ENCODE measurements at regions not wholly inside any gene's neighbourhood (a gene's known extent, or its start where the extent isn't known, plus 50 kb on each side); places are given as distances from the start of the nearest gene placed in this dataset.

GRCh38 chr7:109757713-109758112 lies 1188.0 kb downstream of the DNAJB9 start:
- TF ChIP-seq, protein P1, sequence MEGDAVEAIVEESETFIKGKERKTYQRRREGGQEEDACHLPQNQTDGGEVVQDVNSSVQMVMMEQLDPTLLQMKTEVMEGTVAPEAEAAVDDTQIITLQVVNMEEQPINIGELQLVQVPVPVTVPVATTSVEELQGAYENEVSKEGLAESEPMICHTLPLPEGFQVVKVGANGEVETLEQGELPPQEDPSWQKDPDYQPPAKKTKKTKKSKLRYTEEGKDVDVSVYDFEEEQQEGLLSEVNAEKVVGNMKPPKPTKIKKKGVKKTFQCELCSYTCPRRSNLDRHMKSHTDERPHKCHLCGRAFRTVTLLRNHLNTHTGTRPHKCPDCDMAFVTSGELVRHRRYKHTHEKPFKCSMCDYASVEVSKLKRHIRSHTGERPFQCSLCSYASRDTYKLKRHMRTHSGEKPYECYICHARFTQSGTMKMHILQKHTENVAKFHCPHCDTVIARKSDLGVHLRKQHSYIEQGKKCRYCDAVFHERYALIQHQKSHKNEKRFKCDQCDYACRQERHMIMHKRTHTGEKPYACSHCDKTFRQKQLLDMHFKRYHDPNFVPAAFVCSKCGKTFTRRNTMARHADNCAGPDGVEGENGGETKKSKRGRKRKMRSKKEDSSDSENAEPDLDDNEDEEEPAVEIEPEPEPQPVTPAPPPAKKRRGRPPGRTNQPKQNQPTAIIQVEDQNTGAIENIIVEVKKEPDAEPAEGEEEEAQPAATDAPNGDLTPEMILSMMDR (IDR thresholded peaks at IDR 0.05): no peak
- H3K9ac ChIP-seq: no peak overlapping the region
- H3K4me1 ChIP-seq: no peaks in the 10 kb centered on the region
- no peak overlapping the region for H2AFZ ChIP-seq
- no peaks in the 10 kb centered on the region for H3K27me3 ChIP-seq (ENCODE audit: control insufficient read depth, insufficient read depth, low read length)
- H3K36me3 ChIP-seq (ENCODE audit: control insufficient read depth, insufficient read depth, low read length): no peaks in the 10 kb centered on the region
- no peaks in the 10 kb centered on the region for H3K79me2 ChIP-seq
- H3K9me3 ChIP-seq (ENCODE audit: control insufficient read depth, low read length): no peaks in the 10 kb centered on the region
- no peak overlapping the region for H3K4me2 ChIP-seq (ENCODE audit: low read length)
- H3K27ac ChIP-seq: no peak overlapping the region
- H3K4me3 ChIP-seq (ENCODE audit: low read depth, low read length): no peak overlapping the region

GRCh38 chr7:109763611-109764010 lies 1193.9 kb downstream of the DNAJB9 start:
- H3K4me1 ChIP-seq: no peaks in the 10 kb centered on the region
- no peak overlapping the region for H3K27ac ChIP-seq
- TF ChIP-seq, protein P1 (IDR thresholded peaks at IDR 0.05): no peak

DNA sequence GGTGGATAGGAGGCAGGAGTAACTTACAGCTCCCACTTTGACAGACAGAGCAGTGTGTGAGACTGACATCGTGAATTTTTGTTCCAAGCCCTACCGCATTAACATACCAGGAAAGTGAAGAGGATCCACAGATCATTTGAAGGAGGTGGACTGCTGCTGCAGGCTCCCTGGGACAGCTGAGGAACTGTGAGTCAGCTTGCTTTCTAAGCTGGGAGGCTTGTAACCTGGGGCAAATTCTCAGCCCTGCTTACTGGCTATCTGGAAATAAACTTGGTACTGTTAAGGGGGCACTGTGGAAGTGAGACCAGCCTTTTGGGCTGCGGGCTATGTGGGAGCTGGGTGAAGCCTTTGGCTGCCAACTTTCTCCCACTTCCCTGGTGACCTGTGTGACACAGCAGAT lies 1202.5 kb downstream of the DNAJB9 start:
- no peak overlapping the region for H3K27ac ChIP-seq
- TF ChIP-seq, protein P1 (IDR thresholded peaks at IDR 0.05): no peak

More at GRCh38 chr7:109763611-109764010, 1193.9 kb downstream of the DNAJB9 start:
- H3K27me3 ChIP-seq (ENCODE audit: control insufficient read depth, insufficient read depth, low read length): no peaks in the 10 kb centered on the region
- no peak overlapping the region for H2AFZ ChIP-seq
- H3K36me3 ChIP-seq (ENCODE audit: control insufficient read depth, insufficient read depth, low read length): no peaks in the 10 kb centered on the region
- no peak overlapping the region for H3K9ac ChIP-seq
- no peak overlapping the region for H3K4me3 ChIP-seq (ENCODE audit: low read depth, low read length)
- no peak overlapping the region for H3K4me2 ChIP-seq (ENCODE audit: low read length)
- no peaks in the 10 kb centered on the region for H3K79me2 ChIP-seq
- H3K9me3 ChIP-seq (ENCODE audit: control insufficient read depth, low read length): no peaks in the 10 kb centered on the region

DNA sequence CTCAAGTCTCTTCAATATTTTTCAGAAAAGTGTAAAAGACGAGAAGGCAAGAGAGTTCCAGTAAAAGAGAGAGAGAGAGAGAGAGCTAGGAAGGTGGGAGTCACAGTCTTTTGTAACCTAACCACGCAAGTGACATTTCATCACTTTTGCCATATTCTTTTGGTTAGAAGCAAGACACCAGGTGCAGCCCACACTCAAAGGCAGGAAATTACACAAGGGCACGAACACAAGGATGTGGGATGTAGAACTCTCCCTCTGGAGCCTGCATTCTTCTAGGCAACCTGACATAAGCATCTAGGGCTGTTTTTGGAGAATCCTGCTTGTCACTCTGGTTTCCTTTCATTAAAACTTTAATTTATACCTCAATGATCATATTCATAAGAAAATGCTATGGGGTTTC lies 1213.1 kb downstream of the DNAJB9 start:
- H3K4me2 ChIP-seq (ENCODE audit: low read length): no peak overlapping the region
- H3K36me3 ChIP-seq (ENCODE audit: control insufficient read depth, insufficient read depth, low read length): no peaks in the 10 kb centered on the region
- H3K27ac ChIP-seq: no peak overlapping the region
- no peak overlapping the region for H2AFZ ChIP-seq
- no peaks in the 10 kb centered on the region for H3K9me3 ChIP-seq (ENCODE audit: control insufficient read depth, low read length)
- H3K9ac ChIP-seq: no peak overlapping the region
- no peak overlapping the region for H3K4me3 ChIP-seq (ENCODE audit: low read depth, low read length)
- no peaks in the 10 kb centered on the region for H3K4me1 ChIP-seq
- H3K79me2 ChIP-seq: no peaks in the 10 kb centered on the region
- no peaks in the 10 kb centered on the region for H3K27me3 ChIP-seq (ENCODE audit: control insufficient read depth, insufficient read depth, low read length)
- TF ChIP-seq, protein P1 (IDR thresholded peaks at IDR 0.05): no peak

More for the DNA sequence above, 1202.5 kb downstream of the DNAJB9 start:
- Histone ChIP-seq H2AFZ (no peak overlapping the region), H3K4me1 (no peaks in the 10 kb centered on the region), H3K36me3 (ENCODE audit: control insufficient read depth, insufficient read depth, low read length) (no peaks in the 10 kb centered on the region), H3K9ac (no peak overlapping the region), H3K79me2 (no peaks in the 10 kb centered on the region), H3K4me3 (ENCODE audit: low read depth, low read length) (no peak overlapping the region), H3K9me3 (ENCODE audit: control insufficient read depth, low read length) (no peaks in the 10 kb centered on the region), H3K27me3 (ENCODE audit: control insufficient read depth, insufficient read depth, low read length) (no peaks in the 10 kb centered on the region), H3K4me2 (ENCODE audit: low read length) (no peak overlapping the region)

GRCh38 chr7:109806548-109806947 lies 1236.9 kb downstream of the DNAJB9 start:
- no peak overlapping the region for H3K9ac ChIP-seq
- H3K36me3 ChIP-seq (ENCODE audit: control insufficient read depth, insufficient read depth, low read length): no peaks in the 10 kb centered on the region
- H2AFZ ChIP-seq: no peak overlapping the region
- no peak overlapping the region for H3K27ac ChIP-seq
- no peak overlapping the region for H3K4me2 ChIP-seq (ENCODE audit: low read length)
- H3K9me3 ChIP-seq (ENCODE audit: control insufficient read depth, low read length): no peaks in the 10 kb centered on the region
- H3K4me1 ChIP-seq: no peaks in the 10 kb centered on the region
- H3K27me3 ChIP-seq (ENCODE audit: control insufficient read depth, insufficient read depth, low read length): no peaks in the 10 kb centered on the region
- TF ChIP-seq, protein P1 (IDR thresholded peaks at IDR 0.05): no peak
- no peaks in the 10 kb centered on the region for H3K79me2 ChIP-seq
- no peak overlapping the region for H3K4me3 ChIP-seq (ENCODE audit: low read depth, low read length)
